ENCODE measurements at regions not wholly inside any gene's neighbourhood (a gene's known extent, or its start where the extent isn't known, plus 50 kb on each side); places are given as distances from the start of the nearest gene placed in this dataset.
"Not testable (repeated sequence)": the region's sequence is repeated elsewhere in the genome, so short reads cannot be mapped to it uniquely, and the experiment has no call there.

DNA sequence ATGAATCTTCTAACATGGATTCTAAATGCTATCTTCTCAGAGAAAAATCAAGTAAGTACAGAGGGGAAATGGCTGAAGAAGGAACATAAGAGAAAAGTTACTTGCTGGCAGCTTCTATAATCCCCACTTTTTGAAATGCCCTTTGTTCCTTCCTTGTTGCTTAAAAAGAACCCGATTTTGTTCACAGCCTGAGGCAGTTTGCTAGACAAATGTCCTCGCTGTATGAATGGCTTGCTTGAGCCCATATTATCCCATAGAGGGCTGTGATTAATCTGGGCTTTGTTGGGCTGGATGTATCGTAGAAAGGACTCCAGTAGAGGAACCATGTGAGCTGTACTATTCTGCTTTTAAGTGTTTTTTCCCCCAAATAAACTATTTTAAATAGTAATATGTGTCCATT is 134.3 kb upstream of the FGF13 start:
- H3K79me1 ChIP-seq (ENCODE audit: low read depth, low read length), result no peaks in the 10 kb centered on the region
- H2BK15ac ChIP-seq (ENCODE audit: low read length), result no peak overlapping the region
- H3K4me3 ChIP-seq (ENCODE audit: extremely low read depth in 1 of 4, insufficient read depth in 2 of 4, low read depth in 3 of 4, low read length in 4 of 4), result no peak overlapping the region
- H3K9me3 ChIP-seq (ENCODE audit: insufficient read depth in 2 of 2, low read depth in 1 of 2, low read length in 1 of 2), result no peaks in the 10 kb centered on the region
- no peak overlapping the region for H2AK5ac ChIP-seq (ENCODE audit: low read depth, low read length)
- ChIA-PET POLR2A (ENCODE audit: partially characterized antibody) (no interaction called here), CTCF (ENCODE audit: partially characterized antibody) (interaction anchor here (0.6 kb wide), 1 partner anchor 1120 kb away, joined by 3 read pairs; no protein-coding TSS in a partner anchor)
- 91% methylated on average over 3 of the region's 3 CpGs; no CpG with 5 or more reads in 1 of the 2 experiments for WGBS, 2 experiments (ENCODE audit: extremely low coverage in 1 of 2, insufficient coverage in 1 of 2, insufficient read length in 1 of 2, insufficient replicate concordance in 2 of 2, low coverage in 1 of 2, low lambda C conversion rate in 2 of 2, missing lambda C conversion rate in 1 of 2)
- H3K18ac ChIP-seq (ENCODE audit: extremely low read depth, low read length), result no peak overlapping the region
- no peaks in the 10 kb centered on the region for H3K79me2 ChIP-seq (ENCODE audit: control insufficient read depth in 1 of 2, insufficient read depth in 2 of 2, low read length in 2 of 2)
- H3K56ac ChIP-seq (replicated peaks; ENCODE audit: insufficient read length, low read depth, low read length), result no peak overlapping the region
- H3K4me1 ChIP-seq (replicated peaks in 1 of 4; ENCODE audit: control insufficient read depth in 3 of 4, insufficient read depth in 4 of 4, low read length in 3 of 4), result no peaks in the 10 kb centered on the region
- no peak overlapping the region for H2BK120ac ChIP-seq (replicated peaks; ENCODE audit: low read depth, low read length)
- no peak overlapping the region for H3K4ac ChIP-seq (replicated peaks; ENCODE audit: insufficient read length, low read depth, low read length)
- no peak overlapping the region for H3K14ac ChIP-seq (ENCODE audit: insufficient read length)
- DNase-seq (ENCODE audit: low read depth in 1 of 2, low spot score in 2 of 2), result no peak
- no peak overlapping the region for H3K9ac ChIP-seq (replicated peaks in 1 of 4; ENCODE audit: extremely low read depth in 1 of 4, low read depth in 3 of 4, low read length in 3 of 4)
- no peaks in the 10 kb centered on the region for H3K27me3 ChIP-seq (replicated peaks in 1 of 4; ENCODE audit: control insufficient read depth in 3 of 4, extremely low read depth in 1 of 4, insufficient read depth in 3 of 4, low read length in 3 of 4)
- no peaks in the 10 kb centered on the region for H3K23me2 ChIP-seq (ENCODE audit: low read depth, low read length)
- H4K8ac ChIP-seq (ENCODE audit: extremely low read depth, insufficient read depth, low read length), result no peak overlapping the region
- no peak overlapping the region for H4K5ac ChIP-seq (ENCODE audit: insufficient read length, low read depth, low read length)
- no peak overlapping the region for H2AFZ ChIP-seq (ENCODE audit: low read length)
- TF ChIP-seq POLR2A (IDR thresholded peaks at IDR 0.05; ENCODE audit: control extremely low read depth in 1 of 2, low read depth in 2 of 2, low read length in 2 of 2) (no peak), BACH1 (IDR thresholded peaks at IDR 0.05; ENCODE audit: low read length) (no peak), JUND (IDR thresholded peaks at IDR 0.05; ENCODE audit: low read length) (no peak)
- no peak overlapping the region for H3K4me2 ChIP-seq (ENCODE audit: insufficient read depth in 1 of 2, low read depth in 2 of 2, low read length in 2 of 2)
- no peaks in the 10 kb centered on the region for H4K20me1 ChIP-seq (replicated peaks in 1 of 2; ENCODE audit: control insufficient read depth in 1 of 2, insufficient read depth in 2 of 2, low read length in 2 of 2)
- no peak overlapping the region for H2BK12ac ChIP-seq (ENCODE audit: low read depth, low read length)
- H2BK20ac ChIP-seq (ENCODE audit: low read length), result no peak overlapping the region
- no peak overlapping the region for H3K23ac ChIP-seq (ENCODE audit: insufficient read length)
- no peak overlapping the region for H2BK5ac ChIP-seq (ENCODE audit: low read depth, low read length)
- FAIRE-seq, result no peak
- no peaks in the 10 kb centered on the region for H3K36me3 ChIP-seq (ENCODE audit: control insufficient read depth in 2 of 4, insufficient read depth in 4 of 4, low read length in 3 of 4)
- no peak overlapping the region for H3K27ac ChIP-seq (ENCODE audit: low read depth, low read length)
- H4K91ac ChIP-seq (replicated peaks; ENCODE audit: insufficient read length, low read length), result no peak overlapping the region

- H3K36me3 ChIP-seq (ENCODE audit: control insufficient read depth in 2 of 4, insufficient read depth in 4 of 4, low read length in 3 of 4); H3K23me2 ChIP-seq (ENCODE audit: low read depth, low read length); FAIRE-seq; POLR2A ChIA-PET (ENCODE audit: partially characterized antibody); H4K20me1 ChIP-seq (replicated peaks in 1 of 2; ENCODE audit: control insufficient read depth in 1 of 2, insufficient read depth in 2 of 2, low read length in 2 of 2); DNase-seq (ENCODE audit: low read depth in 1 of 2, low spot score in 2 of 2); H3K56ac ChIP-seq (replicated peaks; ENCODE audit: insufficient read length, low read depth, low read length); H2AK5ac ChIP-seq (ENCODE audit: low read depth, low read length); H3K79me1 ChIP-seq (ENCODE audit: low read depth, low read length); H3K4ac ChIP-seq (replicated peaks; ENCODE audit: insufficient read length, low read depth, low read length); H4K5ac ChIP-seq (ENCODE audit: insufficient read length, low read depth, low read length); H2BK15ac ChIP-seq (ENCODE audit: low read length); H3K9ac ChIP-seq (replicated peaks in 1 of 4; ENCODE audit: extremely low read depth in 1 of 4, low read depth in 3 of 4, low read length in 3 of 4); H3K27ac ChIP-seq (ENCODE audit: low read depth, low read length); H3K23ac ChIP-seq (ENCODE audit: insufficient read length); H2AFZ ChIP-seq (ENCODE audit: low read length); H3K14ac ChIP-seq (ENCODE audit: insufficient read length); H3K18ac ChIP-seq (ENCODE audit: extremely low read depth, low read length); H4K91ac ChIP-seq (replicated peaks; ENCODE audit: insufficient read length, low read length); H4K8ac ChIP-seq (ENCODE audit: extremely low read depth, insufficient read depth, low read length); H3K9me3 ChIP-seq (ENCODE audit: insufficient read depth in 2 of 2, low read depth in 1 of 2, low read length in 1 of 2); CTCF ChIA-PET (ENCODE audit: partially characterized antibody); H3K4me1 ChIP-seq (replicated peaks in 1 of 4; ENCODE audit: control insufficient read depth in 3 of 4, insufficient read depth in 4 of 4, low read length in 3 of 4); H3K4me2 ChIP-seq (ENCODE audit: insufficient read depth in 1 of 2, low read depth in 2 of 2, low read length in 2 of 2); H3K79me2 ChIP-seq (ENCODE audit: control insufficient read depth in 1 of 2, insufficient read depth in 2 of 2, low read length in 2 of 2); H2BK20ac ChIP-seq (ENCODE audit: low read length); H3K4me3 ChIP-seq (ENCODE audit: extremely low read depth in 1 of 4, insufficient read depth in 2 of 4, low read depth in 3 of 4, low read length in 4 of 4); H2BK120ac ChIP-seq (replicated peaks; ENCODE audit: low read depth, low read length); H3K27me3 ChIP-seq (replicated peaks in 1 of 4; ENCODE audit: control insufficient read depth in 3 of 4, extremely low read depth in 1 of 4, insufficient read depth in 3 of 4, low read length in 3 of 4); H2BK12ac ChIP-seq (ENCODE audit: low read depth, low read length); H2BK5ac ChIP-seq (ENCODE audit: low read depth, low read length): not testable (repeated sequence)
- 100% methylated on average over 1 of the region's 1 CpG; no CpG with 5 or more reads in 1 of the 2 experiments for WGBS, 2 experiments (ENCODE audit: extremely low coverage in 1 of 2, insufficient coverage in 1 of 2, insufficient read length in 1 of 2, insufficient replicate concordance in 2 of 2, low coverage in 1 of 2, low lambda C conversion rate in 2 of 2, missing lambda C conversion rate in 1 of 2)
These were observed 95.9 kb upstream of the FGF13 start for GRCh38 chrX:138807400-138807799.
